HCT116 (cell line): ENCODE measurements at regions not wholly inside any gene's neighbourhood (a gene's known extent, or its start where the extent isn't known, plus 50 kb on each side); places are given as distances from the start of the nearest gene placed in this dataset.

Source experiments
- ATAC-seq: fragments of 200-7000 bp; cut with Tn5 transposase; 2 replicates; pipeline ENCODE4 v1.9.1; 2020; ENCODE audit warnings: mild to moderate bottlenecking, moderate library complexity
- BruUV-seq: library from RNA; stranded (reverse); fragments of 400-500 nt; replicated peaks from 2 replicates; lab custom pipeline; 2021; lab: Mats Ljungman, UMichigan
- CTCF ChIA-PET: fragments of 300-600 bp; sonication (Branson Sonifier 250); formaldehyde crosslinking; loops from one replicate; lab custom pipeline; 2021; ENCODE audit warnings: antibody characterized with exemption; lab: Charles Lee
- POLR2A ChIA-PET: fragments of 300-600, 350-600 bp; sonication (Branson Sonifier 250); formaldehyde crosslinking; loops from one replicate; lab custom pipeline; 2021; ENCODE audit warnings: antibody characterized with exemption; lab: Charles Lee
- RAD21 ChIA-PET, 2 experiments: fragments of 300-600 bp; sonication (Branson Sonifier 250); formaldehyde crosslinking; loops; one replicate each; lab custom pipeline; 2023; ENCODE audit warnings: low total read pairs in 2 of 2; ENCODE audit not compliant: uncharacterized antibody in 2 of 2, unreplicated experiment in 2 of 2, low non-redundant PET in 1 of 2; lab: Charles Lee
- DNase-seq: peaks from one replicate; pipeline ENCODE4 v3.0.0-alpha.2; 2010; ENCODE audit warnings: low read depth, low spot score
- H2AFZ ChIP-seq: fragments of 200-600 bp; shearing (Covaris generic), sonication (generic); 2 replicates; pipeline ENCODE4 v1.6.1; 2017; ENCODE audit warnings: low read depth, mixed run types, mixed read lengths, antibody characterized with exemption, low read length; ENCODE audit not compliant: poor library complexity, severe bottlenecking
- H3K27ac ChIP-seq: 2 replicates; pipeline ENCODE4 v1.5.1; 2012; ENCODE audit warnings: low read depth, low read length
- H3K27me3 ChIP-seq: fragments of 200-600 bp; sonication (generic); 2 replicates; pipeline ENCODE4 v1.6.1; 2016; ENCODE audit warnings: mixed run types, low read length, mixed read lengths; ENCODE audit not compliant: insufficient read depth
- H3K36me3 ChIP-seq, 2 experiments: fragments of 200-500 bp in 1 of 2; fragments of 200-600 bp in 1 of 2; sonication (Bioruptor generic) in 1 of 2; sonication (generic) in 1 of 2; 2 replicates each; pipeline versions ENCODE4 v1.5.1 to v1.6.1; 2014 to 2016; ENCODE audit warnings: low read length in 2 of 2, inconsistent platforms in 1 of 2, mixed read lengths in 1 of 2, mixed run types in 1 of 2; ENCODE audit not compliant: insufficient read depth in 2 of 2, control insufficient read depth in 1 of 2
- H3K4me1 ChIP-seq, 2 experiments: fragments of 200-600 bp in 1 of 2; sonication (generic) in 1 of 2; 2 replicates each; pipeline versions ENCODE4 v1.5.1 to v1.6.1; 2012 to 2017; ENCODE audit warnings: low read length in 2 of 2, inconsistent platforms in 1 of 2, mild to moderate bottlenecking in 1 of 2, mixed read lengths in 1 of 2, mixed run types in 1 of 2, moderate library complexity in 1 of 2; ENCODE audit not compliant: insufficient read depth in 2 of 2, control insufficient read depth in 1 of 2
- H3K4me2 ChIP-seq: fragments of 200-600 bp; sonication (generic); 2 replicates; pipeline ENCODE4 v1.6.1; 2017; ENCODE audit warnings: mixed run types, low read length, mixed read lengths
- H3K4me3 ChIP-seq, 2 experiments: fragments of 200-600 bp in 1 of 2; sonication (generic) in 1 of 2; replicated peaks in 1 of 2; 2 replicates each; pipeline ENCODE4 v1.5.1; 2011 to 2016; ENCODE audit warnings: low read length in 2 of 2, control low read depth in 1 of 2, low read depth in 1 of 2, mild to moderate bottlenecking in 1 of 2, mixed read lengths in 1 of 2, mixed run types in 1 of 2
- H3K79me2 ChIP-seq: fragments of 200-600 bp; sonication (generic); 2 replicates; pipeline ENCODE4 v1.6.1; 2017; ENCODE audit warnings: mild to moderate bottlenecking, mixed run types, low read length, moderate library complexity, mixed read lengths; ENCODE audit not compliant: insufficient read depth
- H3K9ac ChIP-seq: fragments of 200-600 bp; sonication (generic); 2 replicates; pipeline ENCODE4 v1.6.1; 2016; ENCODE audit warnings: low read length, mixed read lengths
- H3K9me2 ChIP-seq: fragments of 200-600 bp; sonication (generic), shearing (Covaris generic); 2 replicates; pipeline ENCODE4 v1.6.1; 2017; ENCODE audit warnings: mixed run types, mild to moderate bottlenecking, moderate library complexity; ENCODE audit not compliant: insufficient read depth
- H3K9me3 ChIP-seq, 2 experiments: fragments of 200-500 bp in 1 of 2; fragments of 200-600 bp in 1 of 2; sonication (Bioruptor generic) in 1 of 2; sonication (generic) in 1 of 2; 2 replicates each; pipeline ENCODE4 v1.6.1; 2014 to 2017; ENCODE audit warnings: low read length in 2 of 2, mixed read lengths in 2 of 2, inconsistent platforms in 1 of 2, low read depth in 1 of 2, mild to moderate bottlenecking in 1 of 2, mixed run types in 1 of 2, moderate library complexity in 1 of 2; ENCODE audit not compliant: control insufficient read depth in 1 of 2, insufficient read depth in 1 of 2
- H4K20me1 ChIP-seq: fragments of 200-600 bp; sonication (generic), shearing (Covaris generic); 2 replicates; pipeline ENCODE4 v1.6.1; 2017; ENCODE audit warnings: mixed run types, mild to moderate bottlenecking, moderate library complexity; ENCODE audit not compliant: insufficient read depth
- ATF3 ChIP-seq: IDR thresholded peaks from 2 replicates; pipeline ENCODE4 v1.6.1; 2012
- CBX3 ChIP-seq: IDR thresholded peaks from 2 replicates; pipeline ENCODE4 v1.6.1; 2012; ENCODE audit warnings: low read depth
- CEBPB ChIP-seq: IDR thresholded peaks from 2 replicates; pipeline ENCODE4 v1.6.1; 2012; ENCODE audit warnings: low read depth
- ELF1 ChIP-seq: IDR thresholded peaks from 2 replicates; pipeline ENCODE4 v1.6.1; 2012; ENCODE audit warnings: low read depth, borderline replicate concordance
- EZH2 ChIP-seq: fragments of 200-600 bp; sonication (generic); IDR thresholded peaks from 2 replicates; pipeline ENCODE4 v1.6.1; 2017; ENCODE audit warnings: antibody characterized with exemption, mixed run types
- EZH2phosphoT487 ChIP-seq: fragments of 200-600 bp; IDR thresholded peaks from 2 replicates; pipeline ENCODE4 v1.6.1; 2018; ENCODE audit warnings: antibody characterized with exemption, borderline replicate concordance
- FOSL1 ChIP-seq: IDR thresholded peaks from 2 replicates; pipeline ENCODE4 v1.6.1; 2012; ENCODE audit warnings: low read depth
- JUND ChIP-seq: IDR thresholded peaks from 2 replicates; pipeline ENCODE4 v1.6.1; 2012
- POLR2A ChIP-seq: IDR thresholded peaks from 2 replicates; pipeline ENCODE4 v1.7.0; 2011; ENCODE audit warnings: borderline replicate concordance; ENCODE audit not compliant: insufficient read depth, insufficient read length; ENCODE audit errors: extremely low read depth
- RAD21 ChIP-seq: IDR thresholded peaks from 2 replicates; pipeline ENCODE4 v1.6.1; 2012; ENCODE audit warnings: low read depth, mild to moderate bottlenecking
- REST ChIP-seq: IDR thresholded peaks from 2 replicates; pipeline ENCODE4 v1.6.1; 2012; ENCODE audit warnings: low read depth
- SIN3A ChIP-seq: IDR thresholded peaks from 2 replicates; pipeline ENCODE4 v1.6.1; 2012; ENCODE audit warnings: low read depth
- SP1 ChIP-seq: IDR thresholded peaks from 2 replicates; pipeline ENCODE4 v1.6.1; 2012; ENCODE audit warnings: low read depth
- SRF ChIP-seq: IDR thresholded peaks from 2 replicates; pipeline ENCODE4 v1.6.1; 2012; ENCODE audit warnings: low read depth
- TCF7L2 ChIP-seq: IDR thresholded peaks from 2 replicates; pipeline ENCODE4 v1.7.0; 2011; ENCODE audit warnings: borderline replicate concordance, inconsistent platforms; ENCODE audit not compliant: insufficient read depth, insufficient read length; ENCODE audit errors: extremely low read depth
- YY1 ChIP-seq: IDR thresholded peaks from 2 replicates; pipeline ENCODE4 v1.6.1; 2011; ENCODE audit warnings: low read length, low read depth, moderate library complexity, mild to moderate bottlenecking; ENCODE audit not compliant: insufficient replicate concordance; ENCODE audit errors: extremely low read depth
- ZBTB33 ChIP-seq: IDR thresholded peaks from 2 replicates; pipeline ENCODE4 v1.6.1; 2011; ENCODE audit warnings: mild to moderate bottlenecking, low read length, moderate library complexity; ENCODE audit not compliant: insufficient replicate concordance; ENCODE audit errors: extremely low read depth
- ZNF274 ChIP-seq: fragments of 200-500 bp; sonication (Bioruptor generic); IDR thresholded peaks from 2 replicates; pipeline ENCODE4 v1.6.1; 2014; ENCODE audit warnings: mild to moderate bottlenecking, low read depth, low read length, inconsistent platforms
- intact Hi-C: fragments of 100-400 bp; cut with micrococcal nuclease; formaldehyde crosslinking; loops from 2 replicates; pipeline ENCODE4 v1.10.0; 2022
- TF ChIP-seq, protein P1 (sequence below): IDR thresholded peaks from 2 replicates; pipeline ENCODE4 v1.6.1; 2012
- TF ChIP-seq, protein P2 (sequence below), 3 experiments: fragments of 200-600 bp in 1 of 3; sonication (generic) in 1 of 3; IDR thresholded peaks in 2 of 3; conservative IDR thresholded peaks in 1 of 3; 2 replicates each; pipeline ENCODE4 v1.5.1; 2012 to 2017; ENCODE audit warnings: low read depth in 2 of 3, low read length in 2 of 3, antibody characterized with exemption in 1 of 3, borderline replicate concordance in 1 of 3, control low read depth in 1 of 3, mild to moderate bottlenecking in 1 of 3, mixed read lengths in 1 of 3, mixed run types in 1 of 3, moderate library complexity in 1 of 3; ENCODE audit not compliant: insufficient read depth in 1 of 3

GRCh38 chr3:81888914-81889557, 127.6 kb upstream of the GBE1 start:
- POLR2A ChIA-PET: no interaction called here
- no peaks in the 10 kb centered on the region for H3K9me2 ChIP-seq
- TF ChIP-seq SIN3A: no peak
- TF ChIP-seq ATF3: no peak
- TF ChIP-seq JUND: no peak
- no peak for TF ChIP-seq EZH2
- TF ChIP-seq RAD21: no peak
- no peak for TF ChIP-seq ZBTB33
- TF ChIP-seq, protein P1, sequence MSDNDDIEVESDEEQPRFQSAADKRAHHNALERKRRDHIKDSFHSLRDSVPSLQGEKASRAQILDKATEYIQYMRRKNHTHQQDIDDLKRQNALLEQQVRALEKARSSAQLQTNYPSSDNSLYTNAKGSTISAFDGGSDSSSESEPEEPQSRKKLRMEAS: no peak
- TF ChIP-seq TCF7L2: no peak
- no peak for TF ChIP-seq ELF1
- TF ChIP-seq YY1: no peak
- TF ChIP-seq SRF: no peak
- no peak for TF ChIP-seq EZH2phosphoT487
- no peak for TF ChIP-seq REST
- no peak for TF ChIP-seq POLR2A
- TF ChIP-seq, protein P2, sequence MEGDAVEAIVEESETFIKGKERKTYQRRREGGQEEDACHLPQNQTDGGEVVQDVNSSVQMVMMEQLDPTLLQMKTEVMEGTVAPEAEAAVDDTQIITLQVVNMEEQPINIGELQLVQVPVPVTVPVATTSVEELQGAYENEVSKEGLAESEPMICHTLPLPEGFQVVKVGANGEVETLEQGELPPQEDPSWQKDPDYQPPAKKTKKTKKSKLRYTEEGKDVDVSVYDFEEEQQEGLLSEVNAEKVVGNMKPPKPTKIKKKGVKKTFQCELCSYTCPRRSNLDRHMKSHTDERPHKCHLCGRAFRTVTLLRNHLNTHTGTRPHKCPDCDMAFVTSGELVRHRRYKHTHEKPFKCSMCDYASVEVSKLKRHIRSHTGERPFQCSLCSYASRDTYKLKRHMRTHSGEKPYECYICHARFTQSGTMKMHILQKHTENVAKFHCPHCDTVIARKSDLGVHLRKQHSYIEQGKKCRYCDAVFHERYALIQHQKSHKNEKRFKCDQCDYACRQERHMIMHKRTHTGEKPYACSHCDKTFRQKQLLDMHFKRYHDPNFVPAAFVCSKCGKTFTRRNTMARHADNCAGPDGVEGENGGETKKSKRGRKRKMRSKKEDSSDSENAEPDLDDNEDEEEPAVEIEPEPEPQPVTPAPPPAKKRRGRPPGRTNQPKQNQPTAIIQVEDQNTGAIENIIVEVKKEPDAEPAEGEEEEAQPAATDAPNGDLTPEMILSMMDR (IDR thresholded peaks at IDR 0.05 in 2 of 3, conservative IDR thresholded peaks at IDR 0.05 in 1 of 3; ENCODE audit: borderline replicate concordance in 1 of 3, insufficient read depth in 1 of 3, low read depth in 2 of 3, low read length in 2 of 3): no peak
- TF ChIP-seq CEBPB: no peak
- TF ChIP-seq ZNF274: no peak
- no peak for TF ChIP-seq CBX3
- no peak for TF ChIP-seq SP1
- TF ChIP-seq FOSL1: no peak
- TF ChIP-seq, all 23 proteins: peak for 0
- H3K4me2 ChIP-seq: no peak overlapping the region
- ChIA-PET CTCF (no interaction called here), RAD21 (no interaction called here)
- H3K4me3 ChIP-seq: no peak overlapping the region
- no peak overlapping the region for H2AFZ ChIP-seq
- ATAC-seq (no peak), DNase-seq (no peak)
- no TSS peak for BruUV-seq
- H3K36me3 ChIP-seq: no peaks in the 10 kb centered on the region
- no peaks in the 10 kb centered on the region for H4K20me1 ChIP-seq
- no peak overlapping the region for H3K9ac ChIP-seq
- no peaks in the 10 kb centered on the region for H3K27me3 ChIP-seq
- intact Hi-C loops: no loop called here
- H3K9me3 ChIP-seq: no peaks in the 10 kb centered on the region
- no peaks in the 10 kb centered on the region for H3K4me1 ChIP-seq
- no peak overlapping the region for H3K27ac ChIP-seq
- H3K79me2 ChIP-seq: no peaks in the 10 kb centered on the region
